Neutrophil (primary cell): ENCODE measurements at regions not wholly inside any gene's neighbourhood (a gene's known extent, or its start where the extent isn't known, plus 50 kb on each side); places are given as distances from the start of the nearest gene placed in this dataset.
"Not testable (repeated sequence)": the region's sequence is repeated elsewhere in the genome, so short reads cannot be mapped to it uniquely, and the experiment has no call there.

Experiments used
- H3K27ac ChIP-seq: fragments of 200-600 bp; sonication (generic); 2 replicates; pipeline ENCODE4 v1.5.1; 2016; ENCODE audit warnings: mild to moderate bottlenecking, moderate library complexity
- H3K27me3 ChIP-seq: fragments of 200-600 bp; sonication (generic); 2 replicates; pipeline ENCODE4 v1.6.0; 2016; ENCODE audit warnings: mild to moderate bottlenecking
- H3K36me3 ChIP-seq: fragments of 200-600 bp; sonication (generic); 2 replicates; pipeline ENCODE4 v1.5.1; 2017
- H3K4me1 ChIP-seq, 2 experiments: fragments of 200-600 bp in 1 of 2; sonication (generic) in 1 of 2; 1 replicate in 1 of 2; 2 replicates in 1 of 2; pipeline versions ENCODE4 v1.5.1 to v1.6.1; 2013 to 2016; ENCODE audit warnings: low read depth in 1 of 2, low read length in 1 of 2, mild to moderate bottlenecking in 1 of 2, moderate library complexity in 1 of 2; ENCODE audit not compliant: control insufficient read depth in 1 of 2, insufficient read depth in 1 of 2
- H3K4me3 ChIP-seq, 2 experiments: fragments of 200-600 bp in 1 of 2; sonication (generic) in 1 of 2; 1 replicate in 1 of 2; 2 replicates in 1 of 2; pipeline ENCODE4 v1.5.1; 2013 to 2016; ENCODE audit warnings: low read depth in 1 of 2, low read length in 1 of 2, mild to moderate bottlenecking in 1 of 2, moderate library complexity in 1 of 2
- H3K9me3 ChIP-seq: fragments of 200-600 bp; sonication (generic); 2 replicates; pipeline ENCODE4 v1.5.1; 2016
- CTCF ChIP-seq: fragments of 200-600 bp; sonication (generic); IDR thresholded peaks from 2 replicates; pipeline ENCODE4 v1.5.1; 2016; ENCODE audit warnings: antibody characterized with exemption

- no peaks in the 10 kb centered on the region for H3K9me3 ChIP-seq
- H3K4me3 ChIP-seq, result no peak overlapping the region
- H3K27me3 ChIP-seq, result no peaks in the 10 kb centered on the region
- H3K27ac ChIP-seq, result no peak overlapping the region
- no peaks in the 10 kb centered on the region for H3K36me3 ChIP-seq
- no peak for TF ChIP-seq CTCF
- no peaks in the 10 kb centered on the region for H3K4me1 ChIP-seq
These were observed 266.2 kb upstream of the RNF32 start for GRCh38 chr7:156374335-156374734.

GRCh38 chr7:156369929-156370328 lies 270.6 kb upstream of the RNF32 start:
- H3K9me3 ChIP-seq, H3K27me3 ChIP-seq, H3K4me1 ChIP-seq, H3K27ac ChIP-seq, H3K36me3 ChIP-seq, H3K4me3 ChIP-seq: not testable (repeated sequence)

GRCh38 chr7:156368053-156368843 lies 272.3 kb upstream of the RNF32 start:
- H3K9me3 ChIP-seq, result no peaks in the 10 kb centered on the region
- TF ChIP-seq CTCF, result no peak
- H3K4me3 ChIP-seq, result no peak overlapping the region
- H3K36me3 ChIP-seq, result no peaks in the 10 kb centered on the region
- no peaks in the 10 kb centered on the region for H3K27me3 ChIP-seq
- no peaks in the 10 kb centered on the region for H3K4me1 ChIP-seq
- no peak overlapping the region for H3K27ac ChIP-seq

DNA sequence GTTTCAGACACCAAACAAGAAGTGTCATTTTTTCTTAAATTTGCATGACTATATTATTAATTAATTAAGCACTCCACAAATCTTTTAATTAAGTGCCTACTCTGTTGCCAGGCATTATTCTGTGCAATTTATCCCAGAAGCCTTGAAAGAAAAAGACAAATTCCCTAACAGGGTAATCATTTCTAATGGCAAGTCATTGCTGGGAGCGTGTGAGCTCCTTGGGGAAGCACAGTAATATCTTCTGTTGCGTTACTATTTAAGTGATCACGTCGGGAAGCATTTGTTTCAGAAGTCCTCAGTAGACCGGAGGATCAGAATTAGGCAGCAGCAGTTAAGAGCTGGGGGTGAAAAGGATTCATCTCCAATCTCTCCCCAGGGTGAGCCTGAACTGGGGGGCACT lies 276.8 kb upstream of the RNF32 start:
- Histone ChIP-seq H3K27me3 (no peaks in the 10 kb centered on the region), H3K9me3 (no peaks in the 10 kb centered on the region), H3K27ac (no peak overlapping the region), H3K4me3 (no peak overlapping the region), H3K4me1 (no peaks in the 10 kb centered on the region), H3K36me3 (no peaks in the 10 kb centered on the region)
- TF ChIP-seq CTCF, result no peak

GRCh38 chr7:156360835-156361234 lies 279.7 kb upstream of the RNF32 start:
- no peaks in the 10 kb centered on the region for H3K27me3 ChIP-seq
- no peak overlapping the region for H3K4me3 ChIP-seq
- H3K4me1 ChIP-seq, result no peaks in the 10 kb centered on the region
- H3K27ac ChIP-seq, result no peak overlapping the region
- H3K36me3 ChIP-seq, result no peaks in the 10 kb centered on the region
- H3K9me3 ChIP-seq, result no peaks in the 10 kb centered on the region
- no peak for TF ChIP-seq CTCF

DNA sequence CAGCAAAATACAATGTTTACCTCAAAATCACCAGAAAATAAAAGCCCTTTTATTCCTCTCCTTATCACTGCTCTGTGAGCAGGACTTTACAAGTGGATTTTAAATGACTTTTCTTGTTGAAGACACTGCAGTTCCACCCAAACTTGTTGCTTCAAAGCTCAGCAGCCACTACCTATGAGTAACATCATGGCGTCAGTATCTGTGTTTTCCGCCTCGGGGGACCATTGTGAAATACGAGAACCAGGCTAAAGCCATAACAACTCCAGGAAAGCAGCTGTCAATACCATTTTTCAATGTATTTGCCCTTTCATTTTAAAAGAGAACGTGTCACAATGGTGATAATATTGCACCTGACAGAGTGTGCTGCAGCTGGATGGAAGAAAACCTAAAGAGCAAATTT lies 284.0 kb upstream of the RNF32 start:
- H3K4me1 ChIP-seq, result no peaks in the 10 kb centered on the region
- H3K9me3 ChIP-seq, result no peaks in the 10 kb centered on the region
- no peak overlapping the region for H3K27ac ChIP-seq
- TF ChIP-seq CTCF, result no peak
- H3K4me3 ChIP-seq, result no peak overlapping the region
- no peaks in the 10 kb centered on the region for H3K36me3 ChIP-seq
- H3K27me3 ChIP-seq, result no peaks in the 10 kb centered on the region
